ENCODE measurements at regions not wholly inside any gene's neighbourhood (a gene's known extent, or its start where the extent isn't known, plus 50 kb on each side); places are given as distances from the start of the nearest gene placed in this dataset.

GRCh38 chr5:111996574-111996973, 239.6 kb upstream of the NREP start:
- TF ChIP-seq GATA3 (IDR thresholded peaks at IDR 0.05; ENCODE audit: low read depth, low read length), result no peak
- no peak for TF ChIP-seq GATA2 (IDR thresholded peaks at IDR 0.05; ENCODE audit: low read depth, low read length)

Measured in SH-SY5Y (cell line).